H1 (cell line): ENCODE measurements at regions not wholly inside any gene's neighbourhood (a gene's known extent, or its start where the extent isn't known, plus 50 kb on each side); places are given as distances from the start of the nearest gene placed in this dataset.

Experiments used
- EP300 ChIP-seq, 2 experiments: IDR thresholded peaks; 1 replicate in 1 of 2; 2 replicates in 1 of 2; pipeline ENCODE4 v1.6.1; 2011 to 2012; ENCODE audit warnings: low read depth in 2 of 2, low read length in 2 of 2, mild to moderate bottlenecking in 2 of 2, borderline replicate concordance in 1 of 2, inconsistent platforms in 1 of 2, moderate library complexity in 1 of 2
- POLR2A ChIP-seq, 2 experiments: IDR thresholded peaks; 1 replicate in 1 of 2; 2 replicates in 1 of 2; pipeline ENCODE4 v1.6.1; 2011; ENCODE audit warnings: low read depth in 2 of 2, low read length in 2 of 2, mild to moderate bottlenecking in 2 of 2; ENCODE audit errors: control extremely low read depth in 1 of 2
- SIN3A ChIP-seq, 2 experiments: IDR thresholded peaks in 1 of 2; conservative IDR thresholded peaks in 1 of 2; 2 replicates each; pipeline ENCODE4 v1.6.1; 2011 to 2012; ENCODE audit warnings: low read length in 2 of 2, improper control_type of control experiment in 1 of 2, low read depth in 1 of 2, mild to moderate bottlenecking in 1 of 2
- SRF ChIP-seq: IDR thresholded peaks from 2 replicates; pipeline ENCODE4 v1.6.1; 2011; ENCODE audit warnings: mild to moderate bottlenecking, low read depth, low read length, moderate library complexity

DNA sequence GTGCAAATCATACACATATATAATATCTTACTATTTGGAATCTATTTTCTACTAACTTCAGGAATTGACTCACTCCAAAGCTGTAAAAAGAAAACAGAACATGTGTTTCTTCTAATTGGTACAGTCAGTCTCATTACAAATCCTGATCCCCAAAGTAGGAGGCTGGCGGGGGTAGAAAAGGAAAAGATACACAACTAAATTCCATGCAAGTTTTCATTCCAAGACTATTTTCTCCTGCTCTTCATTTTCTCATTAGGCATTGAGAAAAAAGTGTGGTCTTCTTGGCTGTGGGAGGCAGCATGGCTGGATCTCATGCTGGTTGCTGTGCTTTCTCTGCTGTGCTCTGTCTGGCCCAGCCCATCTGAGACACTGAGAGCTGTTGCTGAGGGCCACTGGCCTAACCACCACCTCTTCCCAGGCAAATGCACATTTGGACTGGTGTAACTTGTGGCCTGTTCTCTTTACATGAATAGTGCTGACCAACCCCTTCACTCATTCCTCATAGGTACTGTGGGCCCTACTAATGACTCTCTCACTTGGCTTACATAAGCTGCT, 1107.5 kb upstream of the B3GALT2 start:
- TF ChIP-seq EP300 (IDR thresholded peaks at IDR 0.05; ENCODE audit: borderline replicate concordance in 1 of 2, low read depth in 2 of 2, low read length in 2 of 2) (no peak), POLR2A (IDR thresholded peaks at IDR 0.05; ENCODE audit: control extremely low read depth in 1 of 2, low read depth in 2 of 2, low read length in 2 of 2) (no peak), SIN3A (conservative IDR thresholded peaks at IDR 0.05 in 1 of 2, IDR thresholded peaks at IDR 0.05 in 1 of 2; ENCODE audit: low read depth in 1 of 2, low read length in 2 of 2) (no peak), SRF (no peak)
